NCI-H1436 (cell line): ENCODE measurements at regions not wholly inside any gene's neighbourhood (a gene's known extent, or its start where the extent isn't known, plus 50 kb on each side); places are given as distances from the start of the nearest gene placed in this dataset.

ENCODE experiments used
- DNase-seq: peaks from one replicate; lab custom pipeline; 2025; lab: John Stamatoyannopoulos, UW

DNA sequence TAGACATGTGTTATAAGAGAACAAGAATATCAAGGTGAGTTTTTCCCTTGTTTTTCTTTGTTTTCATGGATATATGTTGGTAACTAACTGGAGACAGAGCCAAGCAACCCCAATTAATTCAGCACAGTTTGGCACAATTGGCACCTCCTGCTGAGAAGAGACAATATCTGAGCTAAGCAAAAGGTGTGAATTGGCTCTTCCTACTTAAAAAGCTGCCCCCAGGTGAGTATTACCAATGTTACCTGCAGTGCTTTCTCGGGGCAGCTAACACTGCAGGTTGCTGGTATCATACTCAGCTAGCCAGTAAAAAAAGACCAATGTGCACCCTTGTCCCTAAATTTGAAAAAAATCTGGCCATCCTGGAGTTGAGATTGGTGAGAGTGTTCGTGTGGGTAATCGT, 871.2 kb upstream of the TENM3 start:
- no peak for DNase-seq

DNA sequence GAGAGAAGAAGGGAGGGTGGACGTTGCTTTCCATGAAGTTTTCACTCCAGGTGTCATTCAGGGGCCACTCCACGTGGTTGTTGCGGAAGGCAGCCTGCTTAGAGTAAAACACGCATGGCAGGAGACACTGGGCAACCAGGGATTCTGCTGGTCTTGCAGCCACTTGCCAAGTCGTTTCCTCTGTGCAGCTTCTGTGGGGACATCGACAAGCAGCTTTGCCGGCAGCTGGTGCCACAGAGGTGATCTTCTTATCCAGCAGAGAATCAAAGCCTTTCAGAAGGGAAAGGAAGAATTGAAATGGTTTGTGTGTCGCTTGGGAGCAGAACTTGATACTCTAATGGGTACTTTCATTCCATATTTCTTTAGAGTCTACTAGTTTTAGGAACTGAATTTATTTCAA, 867.1 kb upstream of the TENM3 start:
- no peak for DNase-seq

GRCh38 chr4:181388061-181388460, 855.1 kb upstream of the TENM3 start:
- no peak for DNase-seq

DNA sequence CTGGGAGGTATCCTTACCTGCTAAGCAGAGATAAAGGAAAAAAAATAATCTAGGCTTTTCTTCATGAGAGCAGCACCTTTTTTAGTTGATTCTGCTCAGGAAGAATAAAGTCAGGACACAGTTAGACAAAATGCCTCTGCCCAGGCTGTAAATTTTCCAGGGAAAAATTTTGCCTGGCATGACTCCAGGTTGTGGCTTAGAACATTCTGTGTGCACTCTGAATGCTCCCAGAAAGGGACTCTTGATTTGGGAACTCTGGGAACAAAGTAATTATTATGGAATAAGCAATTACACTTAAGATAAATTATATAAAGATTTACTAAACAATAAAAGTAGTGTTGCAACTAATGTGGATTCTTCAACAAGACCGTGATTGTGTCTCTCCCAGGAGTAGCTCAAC, 826.2 kb upstream of the TENM3 start:
- no peak for DNase-seq

DNA sequence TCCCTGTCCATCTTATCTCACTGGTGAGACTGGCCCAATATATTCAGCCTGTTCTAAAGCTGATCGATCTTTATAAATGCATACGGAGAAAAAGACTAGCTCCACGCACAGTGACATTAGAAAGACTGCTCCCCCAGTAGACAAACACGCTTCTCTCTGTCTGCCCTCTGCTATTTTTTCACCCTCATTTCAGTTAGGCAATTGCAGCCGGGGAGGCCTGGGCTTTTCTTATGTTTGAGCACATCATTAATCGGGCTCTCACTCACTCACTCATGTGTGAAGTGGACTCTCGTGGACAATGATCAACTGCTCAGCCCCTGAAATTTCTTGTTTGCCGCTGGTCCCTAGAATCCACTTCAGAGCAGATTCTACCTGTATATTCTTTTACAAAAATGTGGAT, 824.7 kb upstream of the TENM3 start:
- peak; percentile 33 for DNase-seq

DNA sequence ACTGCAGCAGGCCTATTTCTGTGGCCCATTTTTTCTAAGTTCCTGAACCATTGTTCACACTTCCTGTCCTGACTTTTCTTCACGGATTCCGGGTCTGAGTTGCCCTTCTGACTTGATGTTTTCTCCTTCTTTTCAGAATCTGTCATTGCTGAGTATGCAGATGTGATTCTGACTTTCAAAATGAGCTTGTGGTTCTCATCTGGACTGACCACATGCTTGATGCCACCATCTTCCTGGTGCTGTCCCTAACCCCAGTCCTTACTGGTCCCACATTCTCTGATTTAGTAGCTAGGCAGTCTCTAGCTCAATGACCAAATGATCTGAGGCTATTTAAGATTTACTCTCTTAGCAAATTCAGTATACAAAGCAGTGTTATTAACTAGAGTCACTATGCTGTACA, 822.3 kb upstream of the TENM3 start:
- DNase-seq, result no peak

DNA sequence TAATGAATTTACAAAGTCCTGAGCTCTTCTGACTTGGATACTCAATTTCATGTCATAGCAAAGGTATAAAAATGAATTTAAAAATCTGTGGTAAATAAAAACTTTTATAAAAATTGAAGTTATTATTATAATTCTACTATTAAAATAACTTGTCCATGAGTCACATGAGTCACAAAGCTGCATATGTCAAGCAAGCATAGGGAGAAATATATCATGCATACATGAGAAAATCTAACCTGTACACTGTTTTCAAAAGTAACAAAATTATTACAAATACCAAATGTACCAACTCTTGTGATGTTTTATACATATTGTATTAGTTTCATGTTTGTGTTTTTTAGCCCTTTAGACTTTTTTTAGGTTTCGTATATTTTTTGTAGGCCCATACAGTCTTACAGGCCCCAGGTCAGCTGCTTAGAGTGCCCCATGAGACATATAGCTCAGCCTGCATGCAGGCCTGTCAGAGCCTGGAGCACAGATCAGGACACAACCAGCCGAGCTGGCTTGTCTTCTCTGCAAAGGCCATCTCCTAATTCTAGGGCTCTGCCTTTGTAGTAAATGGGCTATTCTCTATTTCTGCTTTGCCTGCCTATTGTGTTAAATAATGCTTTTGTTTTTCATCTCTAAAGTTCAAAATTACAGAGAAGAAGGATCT, 818.7 kb upstream of the TENM3 start:
- no peak for DNase-seq

GRCh38 chr4:181427076-181427475, 816.1 kb upstream of the TENM3 start:
- DNase-seq, result no peak

DNA sequence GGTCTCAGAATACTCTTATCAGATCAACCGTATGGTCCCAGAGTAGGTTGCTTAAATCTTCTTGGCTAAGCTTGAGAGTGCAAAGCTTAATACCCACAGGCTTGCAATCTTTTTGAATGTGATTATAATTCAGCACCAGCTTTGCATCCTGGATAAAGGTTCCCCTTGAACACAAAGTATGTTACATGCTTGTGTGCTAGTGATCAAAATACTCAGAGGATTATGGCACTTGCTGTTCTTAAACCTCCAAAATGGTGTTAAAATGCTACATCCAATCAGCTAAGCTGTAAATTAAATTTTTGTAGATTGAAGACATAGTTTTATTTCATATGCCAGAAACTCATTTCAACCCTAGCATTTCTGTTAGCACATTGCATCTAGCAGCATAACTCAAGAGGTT, 812.2 kb upstream of the TENM3 start:
- no peak for DNase-seq

DNA sequence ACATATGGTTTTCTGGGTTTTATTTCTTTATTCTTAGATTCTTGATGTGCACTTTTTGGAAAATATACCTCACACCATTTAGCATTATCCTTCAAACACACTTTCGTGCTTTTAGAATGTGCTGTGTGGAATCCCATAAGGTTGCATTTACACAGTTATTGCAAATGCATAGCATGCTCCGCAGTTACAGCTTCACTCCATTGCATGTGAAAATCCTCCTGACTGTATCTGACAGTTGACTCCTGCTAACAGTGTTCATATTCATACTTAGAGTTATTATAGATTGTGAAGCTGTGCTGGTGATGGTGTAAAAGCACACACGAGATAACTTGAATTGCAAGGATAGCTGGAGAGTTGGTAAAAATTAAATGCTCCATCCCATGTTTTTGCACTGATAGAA, 811.5 kb upstream of the TENM3 start:
- DNase-seq, result no peak

- DNase-seq, result no peak
Measured at GRCh38 chr4:181432335-181432734, 810.9 kb upstream of the TENM3 start.

GRCh38 chr4:181437895-181438294, 805.3 kb upstream of the TENM3 start:
- DNase-seq, result no peak

- DNase-seq, result no peak
Measured at GRCh38 chr4:181438641-181439040, 804.6 kb upstream of the TENM3 start.

- DNase-seq, result no peak
Measured at GRCh38 chr4:181443021-181443420, 800.2 kb upstream of the TENM3 start.

DNA sequence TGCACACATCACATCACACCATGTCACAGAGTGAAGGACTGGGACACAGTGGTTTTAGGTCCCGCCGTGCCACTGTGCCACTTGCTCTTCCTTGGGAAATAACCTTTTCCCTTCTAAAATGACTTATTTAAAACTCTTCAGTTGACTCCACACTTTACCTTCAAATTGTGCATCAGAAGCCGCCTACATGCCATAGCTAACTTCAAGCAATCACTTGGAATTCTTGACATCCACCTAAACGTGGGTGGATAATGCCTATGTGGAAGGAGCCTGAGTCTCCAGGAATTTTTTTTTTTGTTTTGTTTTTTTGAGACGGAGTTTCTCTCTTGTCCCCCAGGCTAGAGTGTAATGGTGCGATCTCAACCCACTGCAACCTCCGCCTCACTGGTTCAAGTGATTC, 777.4 kb upstream of the TENM3 start:
- DNase-seq, result no peak

DNA sequence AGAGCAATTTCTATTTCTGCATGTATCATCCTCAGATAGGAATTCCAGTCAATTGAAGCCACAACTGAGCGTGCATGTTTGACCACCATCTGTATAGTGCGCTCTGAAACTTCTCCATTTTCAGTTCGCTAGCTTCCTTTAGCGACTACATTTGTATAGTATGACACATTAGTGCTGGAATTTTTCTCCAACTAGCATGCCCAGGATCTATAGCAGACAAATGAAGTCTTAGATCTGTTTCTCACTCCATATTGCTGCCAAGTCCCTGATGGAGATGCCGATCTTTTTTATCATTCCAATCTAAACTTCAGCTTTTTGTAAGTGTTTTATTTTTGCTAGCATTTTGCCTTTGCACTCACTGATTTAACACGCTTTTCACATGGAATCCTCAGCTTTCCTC, 774.8 kb upstream of the TENM3 start:
- no peak for DNase-seq

- DNase-seq, result no peak
Measured at GRCh38 chr4:181470306-181470705, 772.9 kb upstream of the TENM3 start.

GRCh38 chr4:181475359-181475758, 767.8 kb upstream of the TENM3 start:
- DNase-seq, result no peak

DNA sequence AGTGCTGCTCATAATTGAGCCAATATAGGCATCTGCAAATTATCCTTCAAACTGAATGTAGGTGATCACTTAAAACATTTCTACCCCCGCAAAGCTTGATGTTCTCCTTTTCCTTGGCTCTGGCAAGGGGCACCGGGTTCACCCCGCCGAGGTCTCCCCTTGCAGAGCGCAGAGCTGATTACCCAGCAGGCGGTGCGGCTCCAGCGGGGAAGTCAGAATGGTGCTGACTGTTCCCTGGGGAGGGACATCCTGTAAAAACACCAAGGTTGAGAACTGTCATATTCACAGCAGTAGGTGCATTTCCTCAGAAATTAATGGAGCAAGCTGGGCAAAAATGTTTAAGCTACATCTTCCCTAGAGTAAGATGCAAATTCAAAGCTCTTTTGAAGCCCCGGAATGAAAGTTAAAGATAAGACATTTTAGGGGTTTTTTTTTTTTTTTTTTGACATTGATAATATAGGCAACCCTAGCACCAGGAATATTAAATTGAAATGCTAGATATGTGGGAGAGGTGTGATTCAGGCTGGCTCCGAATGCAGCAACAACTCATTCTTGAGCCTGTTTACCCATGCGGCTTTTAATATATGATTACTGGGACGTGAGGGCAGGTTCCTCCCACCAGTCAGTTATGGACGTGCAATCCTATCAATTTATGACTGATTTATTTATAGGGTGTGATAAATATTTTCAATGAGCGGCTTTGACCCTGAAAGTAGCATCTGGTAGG, 767.3 kb upstream of the TENM3 start:
- DNase-seq, result no peak

GRCh38 chr4:181476508-181476890, 766.7 kb upstream of the TENM3 start:
- DNase-seq, result no peak

DNA sequence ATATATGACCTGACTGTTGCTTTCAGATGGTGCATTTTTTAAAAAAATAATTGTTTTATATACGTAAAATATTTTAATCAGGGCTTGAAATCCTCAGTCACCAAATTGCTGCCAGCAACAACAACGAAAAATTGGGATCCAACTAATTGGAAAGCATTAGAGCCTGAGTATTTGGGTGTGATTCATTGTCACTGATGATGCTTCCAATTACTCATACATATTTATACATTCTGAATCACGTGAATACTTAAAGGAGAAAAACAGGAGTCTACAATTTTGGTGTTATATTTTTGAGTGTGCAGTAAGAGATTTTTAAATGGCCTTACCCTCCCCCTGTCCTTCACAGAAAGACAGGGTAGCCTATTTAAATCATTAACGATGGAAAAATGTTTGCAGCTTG, 765.6 kb upstream of the TENM3 start:
- DNase-seq, result no peak

GRCh38 chr4:181478656-181479055, 764.5 kb upstream of the TENM3 start:
- no peak for DNase-seq

DNA sequence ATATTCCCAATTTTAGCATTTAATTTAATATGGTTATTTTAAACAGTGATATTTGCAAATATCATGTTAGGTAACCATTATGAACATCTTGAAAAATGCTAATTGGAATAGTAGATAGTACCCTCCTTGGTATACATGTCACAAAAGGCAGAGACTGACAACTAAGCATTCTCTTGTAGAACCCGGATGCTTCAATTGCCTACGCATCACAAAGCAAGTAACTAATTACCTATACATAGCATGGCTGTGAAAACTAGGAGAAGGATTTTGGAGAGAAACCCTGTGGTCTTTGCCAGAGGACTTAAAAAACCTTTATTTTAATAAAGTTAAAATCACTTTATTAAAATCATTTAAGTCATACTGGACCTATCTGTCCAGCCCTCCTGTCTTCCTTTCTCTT, 764.1 kb upstream of the TENM3 start:
- no peak for DNase-seq

DNA sequence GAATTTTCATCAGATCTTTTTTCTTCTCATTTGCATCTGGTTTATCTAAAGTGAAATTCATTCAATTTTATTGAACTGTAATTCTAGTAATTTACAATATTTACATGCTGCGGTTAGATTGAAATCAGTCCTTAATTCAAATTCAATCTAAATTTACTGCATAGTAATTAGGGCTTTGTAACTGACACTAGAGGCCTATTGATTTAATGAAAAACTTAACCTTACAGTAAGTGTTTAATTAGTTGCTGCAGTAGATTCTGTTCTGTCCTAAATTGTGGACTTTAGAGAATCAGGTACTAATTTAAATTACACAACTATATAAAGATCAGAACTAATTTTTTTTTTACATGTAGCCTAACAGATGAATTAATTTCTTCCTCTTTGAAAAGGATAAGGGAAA, 758.8 kb upstream of the TENM3 start:
- DNase-seq, result no peak
